IMR-90 (cell line): ENCODE measurements at regions not wholly inside any gene's neighbourhood (a gene's known extent, or its start where the extent isn't known, plus 50 kb on each side); places are given as distances from the start of the nearest gene placed in this dataset.
A peak's percentile ranks its signal among the peaks of the same experiment; 100 is the strongest.

Experiments
- ATAC-seq: fragments of 200-7000 bp; cut with Tn5 transposase; 2 replicates; pipeline ENCODE4 v1.9.1; 2020; ENCODE audit warnings: low read depth, mild to moderate bottlenecking, moderate library complexity
- BruUV-seq: library from RNA; stranded (reverse); fragments of 400-500 nt; replicated peaks from 2 replicates; lab custom pipeline; 2021; lab: Mats Ljungman, UMichigan
- CTCF ChIA-PET: fragments of 300-600 bp; formaldehyde crosslinking; extraction: SDS; loops from one replicate; lab custom pipeline; 2021; ENCODE audit warnings: antibody characterized with exemption; lab: Yijun Ruan, JAX
- POLR2A ChIA-PET: fragments of 300-600 bp; sonication (Branson Sonifier 250); formaldehyde crosslinking; loops from one replicate; lab custom pipeline; 2022; ENCODE audit warnings: antibody characterized with exemption; ENCODE audit not compliant: unreplicated experiment; lab: Charles Lee
- DNase-seq: peaks from one replicate; pipeline ENCODE4 v3.0.0; 2013
- H2AFZ ChIP-seq: replicated peaks from 2 replicates; pipeline ENCODE3; 2013; ENCODE audit warnings: low read length, mild to moderate bottlenecking; ENCODE audit not compliant: poor library complexity
- H2AK5ac ChIP-seq: 2 replicates; pipeline ENCODE4 v1.6.1; 2013; ENCODE audit warnings: low read depth, low read length, inconsistent platforms
- H2AK9ac ChIP-seq: replicated peaks from 2 replicates; pipeline ENCODE3; 2013; ENCODE audit warnings: mild to moderate bottlenecking, low read depth, low read length, moderate library complexity; ENCODE audit not compliant: poor library complexity
- H2BK120ac ChIP-seq: 2 replicates; pipeline ENCODE4 v1.6.1; 2013; ENCODE audit warnings: low read depth, low read length, inconsistent platforms
- H2BK15ac ChIP-seq: 3 replicates; pipeline ENCODE4 v1.6.1; 2013; ENCODE audit warnings: low read depth, low read length, inconsistent platforms
- H2BK20ac ChIP-seq: 2 replicates; pipeline ENCODE4 v1.6.1; 2013; ENCODE audit warnings: low read depth, mild to moderate bottlenecking, inconsistent platforms, low read length, moderate library complexity
- H2BK5ac ChIP-seq: 2 replicates; pipeline ENCODE4 v1.6.1; 2013; ENCODE audit warnings: mild to moderate bottlenecking, low read depth, low read length, inconsistent platforms; ENCODE audit not compliant: poor library complexity, severe bottlenecking
- H3K14ac ChIP-seq: replicated peaks from 2 replicates; pipeline ENCODE4 v1.6.1; 2013; ENCODE audit warnings: low read depth, low read length, inconsistent platforms
- H3K18ac ChIP-seq: 2 replicates; pipeline ENCODE4 v1.6.1; 2013; ENCODE audit warnings: low read depth, low read length, control low read depth
- H3K23ac ChIP-seq: 2 replicates; pipeline ENCODE4 v1.6.1; 2013; ENCODE audit warnings: low read depth, low read length, inconsistent platforms
- H3K27ac ChIP-seq: 2 replicates; pipeline ENCODE4 v1.5.1; 2013; ENCODE audit warnings: mild to moderate bottlenecking, control low read depth, low read length; ENCODE audit not compliant: insufficient read depth
- H3K27me3 ChIP-seq: 2 replicates; pipeline ENCODE4 v1.6.1; 2013; ENCODE audit warnings: low read length; ENCODE audit not compliant: control insufficient read depth, insufficient read depth
- H3K36me3 ChIP-seq: 2 replicates; pipeline ENCODE4 v1.6.1; 2013; ENCODE audit warnings: low read length, mixed read lengths; ENCODE audit not compliant: control insufficient read depth, insufficient read depth
- H3K4ac ChIP-seq: 2 replicates; pipeline ENCODE4 v1.6.1; 2013; ENCODE audit warnings: low read depth, low read length, inconsistent platforms
- H3K4me1 ChIP-seq: 2 replicates; pipeline ENCODE4 v1.6.1; 2013; ENCODE audit warnings: low read length, mixed read lengths; ENCODE audit not compliant: control insufficient read depth, insufficient read depth
- H3K4me2 ChIP-seq: 2 replicates; pipeline ENCODE4 v1.6.1; 2013; ENCODE audit warnings: low read depth, mild to moderate bottlenecking, control low read depth, low read length, moderate library complexity
- H3K4me3 ChIP-seq: 2 replicates; pipeline ENCODE4 v1.5.1; 2013; ENCODE audit warnings: low read depth, mild to moderate bottlenecking, control low read depth, low read length, moderate library complexity; ENCODE audit not compliant: insufficient read depth
- H3K56ac ChIP-seq: 2 replicates; pipeline ENCODE4 v1.6.1; 2013; ENCODE audit warnings: low read length, inconsistent platforms; ENCODE audit not compliant: insufficient read depth; ENCODE audit errors: extremely low read depth
- H3K79me1 ChIP-seq, 2 experiments: 2 replicates each; pipeline ENCODE4 v1.6.1; 2013; ENCODE audit warnings: low read length in 2 of 2, inconsistent platforms in 1 of 2, low read depth in 1 of 2
- H3K9ac ChIP-seq: 2 replicates; pipeline ENCODE4 v1.6.1; 2013; ENCODE audit warnings: low read depth, low read length, control low read depth
- H3K9me1 ChIP-seq: 2 replicates; pipeline ENCODE4 v1.6.1; 2013; ENCODE audit warnings: low read length, inconsistent platforms; ENCODE audit not compliant: insufficient read depth
- H3K9me3 ChIP-seq: 2 replicates; pipeline ENCODE4 v1.6.1; 2013; ENCODE audit warnings: low read length; ENCODE audit not compliant: control insufficient read depth, insufficient read depth
- H4K20me1 ChIP-seq: 2 replicates; pipeline ENCODE4 v1.6.1; 2013; ENCODE audit warnings: low read length, inconsistent platforms; ENCODE audit not compliant: insufficient read depth
- H4K5ac ChIP-seq: 2 replicates; pipeline ENCODE4 v1.6.1; 2013; ENCODE audit warnings: mild to moderate bottlenecking, low read depth, low read length, control low read depth
- H4K8ac ChIP-seq, 2 experiments: 2 replicates each; pipeline ENCODE4 v1.6.1; 2013; ENCODE audit warnings: low read depth in 2 of 2, low read length in 2 of 2, control low read depth in 1 of 2, inconsistent platforms in 1 of 2
- H4K91ac ChIP-seq: 2 replicates; pipeline ENCODE4 v1.6.1; 2013; ENCODE audit warnings: low read depth, low read length, inconsistent platforms; ENCODE audit not compliant: insufficient read depth
- BHLHE40 ChIP-seq: fragments of 150-350 bp; IDR thresholded peaks from 2 replicates; pipeline ENCODE4 v1.6.1; 2016; ENCODE audit warnings: mild to moderate bottlenecking, low read depth, low read length
- FOS ChIP-seq: fragments of 150-350 bp; IDR thresholded peaks from 2 replicates; pipeline ENCODE4 v1.6.1; 2016; ENCODE audit warnings: low read depth, low read length
- RFX5 ChIP-seq: IDR thresholded peaks from 2 replicates; pipeline ENCODE4 v1.8.0; 2012; ENCODE audit warnings: low read depth, mild to moderate bottlenecking, low read length, moderate library complexity
- SMC3 ChIP-seq: fragments of 150-350 bp; IDR thresholded peaks from 2 replicates; pipeline ENCODE4 v1.6.1; 2016; ENCODE audit warnings: low read depth, mild to moderate bottlenecking, antibody characterized with exemption, low read length, moderate library complexity
- WGBS, 2 experiments: methylation state at CpG; one replicate each; pipeline versions ENCODE4 v1.1.5 to v1.1.7; 2013; ENCODE audit warnings: missing lambda C conversion rate in 2 of 2; ENCODE audit not compliant: insufficient read length in 1 of 2; ENCODE audit errors: extremely low coverage in 2 of 2; 5-methylcytosine and 5-hydroxymethylcytosine counted together
- dilution Hi-C: fragments of 300-500 bp; cut with HindIII; formaldehyde crosslinking; loops from one replicate; pipeline ENCODE4 v1.14.3; 2018; ENCODE audit warnings: low sequenced_read_pairs; ENCODE audit not compliant: unreplicated experiment
- in situ Hi-C: fragments of 300-500 bp; cut with MboI; formaldehyde crosslinking; loops from 3 replicates; pipeline ENCODE4 v1.14.3; 2019; ENCODE audit warnings: low sequenced_read_pairs, inconsistent platforms, mixed read lengths
- intact Hi-C: fragments of 100-400 bp; cut with micrococcal nuclease; formaldehyde crosslinking; loops from 2 replicates; pipeline ENCODE4 v1.10.0; 2022

DNA sequence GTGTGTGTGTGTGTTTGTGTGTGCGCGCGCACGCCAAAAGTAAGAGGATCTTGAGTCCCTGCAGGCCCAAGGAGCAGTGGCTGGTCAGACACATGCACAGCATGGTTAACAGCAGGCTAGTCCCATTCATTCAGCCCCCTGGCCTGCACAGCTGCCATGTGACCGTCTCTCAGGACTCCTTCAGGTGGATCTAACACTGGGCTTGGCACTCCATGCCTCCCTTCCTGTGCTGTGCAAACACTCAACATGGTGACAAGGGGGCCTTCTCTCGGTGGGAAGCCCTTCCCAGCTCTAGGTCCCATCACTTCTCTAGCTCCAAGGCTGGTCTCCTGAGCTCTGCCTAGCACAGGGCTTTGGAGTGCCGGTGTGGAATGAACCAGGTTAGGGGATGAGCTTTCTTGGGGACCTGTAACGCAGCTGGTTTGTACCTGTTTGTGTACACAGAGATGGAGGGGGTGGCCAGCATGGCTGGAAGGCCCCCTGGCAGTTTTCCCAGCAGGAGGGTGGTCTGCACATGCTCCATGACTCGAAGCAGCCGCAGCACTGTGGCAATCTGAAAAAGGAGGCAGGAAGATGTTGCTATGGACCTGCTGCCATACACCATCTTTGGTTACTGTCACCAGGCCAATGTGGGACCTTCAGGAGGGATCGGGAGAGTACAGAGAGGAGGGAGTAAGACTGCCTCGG is 69.4 kb upstream of the GCSH start:
- ChIA-PET CTCF (interaction anchor here (0.6 kb wide), 1 partner anchor 17 kb away, joined by 3 read pairs; no protein-coding TSS in a partner anchor), POLR2A (no interaction called here)
- Histone ChIP-seq H3K27ac (no peak overlapping the region), H4K5ac (no peak overlapping the region), H2BK5ac (no peak overlapping the region), H4K20me1 (no peaks in the 10 kb centered on the region), H3K14ac (no peak overlapping the region), H2BK120ac (no peak overlapping the region), H3K56ac (no peak overlapping the region), H2AK9ac (no peak overlapping the region), H3K9me3 (peaks cover 3% of the 10 kb centered on the region; the same call in 1 of the 2 replicates), H3K36me3 (no peaks in the 10 kb centered on the region), H3K27me3 (peaks cover 21% of the 10 kb centered on the region), H4K8ac (no peak overlapping the region), H3K9me1 (peaks cover 4% of the 10 kb centered on the region; the same call in 1 of the 2 replicates), H3K79me1 (no peaks in the 10 kb centered on the region), H3K9ac (no peak overlapping the region), H3K4me3 (no peak overlapping the region), H2AFZ (peak overlapping the region; percentile 66), H3K4ac (no peak overlapping the region), H3K23ac (no peak overlapping the region), H3K18ac (no peak overlapping the region), H3K4me1 (no peaks in the 10 kb centered on the region), H2AK5ac (no peak overlapping the region), H2BK20ac (no peak overlapping the region), H3K4me2 (no peak overlapping the region), H4K91ac (no peak overlapping the region), H2BK15ac (no peak overlapping the region)
- intact Hi-C loops (no loop called here), dilution Hi-C loops (no loop called here), in situ Hi-C loops (no loop called here)
- no peak for TF ChIP-seq RFX5
- no peak for TF ChIP-seq FOS
- no peak for TF ChIP-seq BHLHE40
- no peak for TF ChIP-seq SMC3
- 43% methylated on average over 3 of the region's 12 CpGs; no CpG with 5 or more reads in 1 of the 2 experiments for WGBS, 2 experiments
- DNase-seq, result no peak
- no peak for ATAC-seq
- no TSS peak for BruUV-seq
